GM18520 (cell line): ENCODE measurements at regions not wholly inside any gene's neighbourhood (a gene's known extent, or its start where the extent isn't known, plus 50 kb on each side); places are given as distances from the start of the nearest gene placed in this dataset.

Experiments used
- ATAC-seq: cut with Tn5 transposase; IDR thresholded peaks from one replicate; pipeline ENCODE4 v1.9.1; 2021; ENCODE audit not compliant: unreplicated experiment

DNA sequence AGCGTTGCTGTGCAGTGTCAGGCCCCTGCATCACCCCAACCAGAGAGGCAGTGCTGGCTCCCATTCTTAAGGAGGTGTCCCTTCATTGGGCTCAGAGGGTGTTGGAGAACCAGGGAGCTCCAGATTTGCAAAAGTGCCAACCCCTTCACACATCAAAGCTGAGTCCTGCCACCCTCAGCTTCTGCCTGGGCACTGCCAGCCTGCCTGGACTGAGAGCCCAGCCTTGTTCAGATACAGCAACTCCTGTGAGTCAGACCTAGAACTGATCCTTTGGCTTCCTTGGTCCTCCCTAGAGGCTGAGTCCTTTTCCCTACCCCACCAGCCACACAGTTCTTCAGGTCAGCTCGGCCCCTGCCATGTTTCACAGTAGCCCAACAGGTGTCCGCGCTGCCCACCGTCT is 424.9 kb upstream of the MYT1L start:
- ATAC-seq = no peak

DNA sequence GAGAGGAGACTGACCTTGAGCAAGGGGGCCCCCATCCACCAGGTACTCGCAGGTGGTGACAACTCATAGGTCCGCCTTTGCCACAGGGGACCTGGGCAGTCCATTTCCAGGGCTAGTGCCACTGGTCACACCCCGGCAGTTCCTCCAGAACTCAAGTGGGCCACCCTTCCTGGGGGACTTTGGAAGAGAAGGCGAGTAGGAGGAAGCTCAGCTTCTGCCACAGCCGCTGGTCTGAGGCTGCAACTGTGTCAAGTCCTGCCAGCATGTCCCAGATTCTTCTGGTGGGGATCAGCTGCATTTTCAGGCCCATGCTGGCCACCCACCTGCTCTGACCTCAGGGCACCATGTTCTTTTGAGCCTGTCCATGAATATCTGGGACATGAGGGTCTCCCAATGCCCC is 423.9 kb upstream of the MYT1L start:
- ATAC-seq = no peak

DNA sequence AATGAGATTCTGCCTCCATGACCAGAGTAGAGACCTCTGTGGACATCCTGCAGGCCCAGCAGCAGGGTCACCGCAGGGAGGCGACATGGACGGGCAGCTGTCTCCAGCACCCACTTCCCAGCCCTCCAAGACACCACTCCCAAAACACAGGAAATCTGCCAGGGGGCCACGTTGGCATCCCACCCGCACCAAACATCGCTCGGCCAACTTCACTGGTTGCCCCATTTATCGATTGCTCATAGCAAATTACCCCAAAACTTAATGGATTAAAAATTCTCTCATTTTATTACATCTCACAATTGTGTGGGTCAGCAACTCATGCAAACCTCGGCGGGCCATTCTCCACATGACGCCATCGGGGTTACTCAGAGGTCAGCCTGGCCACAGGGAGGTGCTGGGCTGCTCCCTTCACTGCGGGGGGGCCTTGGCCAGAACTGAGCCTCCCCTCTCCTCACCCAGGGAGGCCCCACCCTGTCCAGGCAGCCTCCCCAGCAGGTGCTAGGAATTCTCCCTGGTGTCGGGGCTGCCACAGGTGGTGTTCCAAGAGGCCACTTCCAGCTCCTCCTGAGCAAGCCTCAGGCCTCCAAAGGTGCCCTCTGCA is 420.7 kb upstream of the MYT1L start:
- no peak for ATAC-seq

DNA sequence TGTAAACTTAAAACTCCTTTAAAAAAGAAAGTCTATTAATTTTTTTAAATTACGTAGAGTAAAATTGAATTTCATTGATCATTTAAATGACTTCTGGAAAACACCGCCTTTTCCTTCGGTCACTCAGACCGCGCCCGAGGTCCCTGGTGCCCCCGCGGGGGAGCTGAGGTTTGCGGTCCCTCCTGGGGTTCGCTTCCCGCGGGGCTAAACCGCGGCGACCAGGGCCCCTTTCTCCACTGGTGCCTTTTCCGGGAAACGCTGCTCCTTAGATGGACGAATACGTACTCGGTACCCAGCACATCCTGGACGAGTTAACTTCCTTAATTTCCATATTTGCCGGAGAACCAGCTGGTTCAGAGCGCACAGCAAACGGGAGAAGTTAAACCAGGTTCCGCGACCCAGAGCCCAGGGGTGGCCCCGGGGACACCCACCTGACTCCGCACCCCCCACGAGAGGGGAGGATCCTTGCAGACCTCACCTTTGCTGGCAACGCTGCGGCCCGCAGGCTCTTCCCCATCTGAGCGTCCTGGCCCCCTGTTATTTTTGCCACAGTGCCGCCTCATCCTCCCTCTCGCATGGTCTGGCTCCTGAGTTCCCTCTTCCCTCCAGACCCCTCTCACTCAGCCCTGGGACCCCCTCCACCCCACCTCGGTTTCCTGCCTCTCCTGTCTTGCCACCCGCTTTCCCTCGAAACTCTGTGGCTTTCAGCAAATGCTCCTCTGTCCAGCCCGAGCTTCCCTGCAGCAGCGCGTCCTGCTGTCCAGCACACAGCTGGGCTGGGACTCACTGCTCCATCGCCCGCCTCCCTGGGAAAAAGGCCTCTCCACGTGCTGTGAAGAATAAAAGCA is 420.0 kb upstream of the MYT1L start:
- no peak for ATAC-seq

DNA sequence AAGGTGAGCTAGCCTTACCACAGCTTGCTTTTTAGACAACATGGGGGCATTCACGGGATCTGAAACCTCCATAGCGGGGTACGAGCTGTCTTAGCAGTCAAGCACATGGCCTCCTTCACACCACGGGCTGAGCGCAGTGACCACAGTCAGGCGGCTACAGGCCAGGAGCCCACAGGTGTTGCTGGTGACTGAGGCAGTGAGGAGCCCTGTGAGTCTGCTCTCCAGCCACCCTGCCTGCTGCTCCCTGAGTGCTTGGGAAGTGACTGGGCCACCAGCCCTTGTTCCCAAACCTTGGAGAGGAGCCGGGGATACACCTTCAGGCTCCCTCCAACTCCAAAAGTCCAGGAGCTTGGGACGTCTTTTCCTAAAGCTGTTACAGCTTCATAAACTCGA is 418.1 kb upstream of the MYT1L start:
- ATAC-seq = no peak

DNA sequence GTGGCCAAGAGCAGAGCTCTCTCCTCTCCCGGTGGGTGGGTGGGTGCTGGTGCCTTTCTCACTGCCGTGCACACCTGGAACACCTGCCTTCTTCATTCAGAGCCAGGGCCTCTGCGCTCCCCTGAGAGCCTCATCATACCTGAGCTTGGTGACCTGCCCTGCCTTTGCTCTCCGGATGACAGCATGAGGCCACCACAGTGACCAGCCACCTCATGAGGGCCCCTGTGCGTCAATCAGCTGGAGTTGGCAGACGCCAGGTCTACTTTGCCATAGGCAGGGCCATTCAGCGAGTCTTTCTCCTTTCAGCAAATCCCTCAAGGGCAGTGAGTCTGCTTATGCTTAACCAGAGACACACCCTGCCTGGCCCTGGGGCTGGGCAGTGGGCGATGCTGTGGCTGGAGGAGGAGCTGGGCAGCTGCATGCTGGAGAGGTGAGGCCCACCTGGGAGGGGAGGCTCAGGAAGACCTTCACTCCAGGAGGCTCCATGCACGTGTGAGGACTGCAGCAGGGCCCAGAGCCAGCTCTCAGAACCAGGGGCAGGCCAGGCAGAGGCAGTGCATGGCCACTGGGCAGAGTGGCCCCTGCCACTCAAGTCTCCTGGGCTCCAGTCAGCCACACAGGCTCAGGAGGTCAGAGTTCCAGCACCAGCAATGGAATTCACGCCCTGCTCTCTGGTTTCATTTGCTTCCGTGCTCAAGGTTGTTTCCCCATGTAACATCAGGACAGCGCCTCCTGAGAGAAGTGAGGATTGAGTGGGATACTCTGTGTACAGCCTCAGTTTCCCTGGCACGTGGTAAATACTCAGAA is 417.5 kb upstream of the MYT1L start:
- no peak for ATAC-seq

DNA sequence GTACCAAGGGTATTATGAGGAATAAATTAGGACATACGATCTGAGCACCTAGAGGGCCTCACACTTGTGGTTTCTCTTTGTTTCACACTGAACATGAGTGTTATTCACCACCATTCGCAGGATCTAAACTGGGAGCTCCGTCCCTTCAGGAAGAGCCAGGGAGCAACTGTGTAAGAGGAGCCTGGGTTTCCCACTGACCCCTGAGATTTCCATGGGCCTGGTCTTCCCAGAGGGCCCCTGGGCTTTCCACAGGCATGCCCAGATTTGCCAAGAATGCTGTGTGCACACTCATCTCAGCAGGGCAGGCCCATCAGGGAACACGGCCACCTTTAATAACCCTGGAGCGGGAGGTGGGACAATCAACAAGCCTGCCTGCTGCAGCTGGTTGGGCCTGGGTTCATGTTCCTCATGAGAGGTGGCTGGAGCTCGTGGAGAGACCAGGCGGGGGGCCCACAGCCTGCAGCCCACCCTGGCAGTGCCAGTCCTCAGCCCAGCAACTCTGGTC is 416.8 kb upstream of the MYT1L start:
- no peak for ATAC-seq

DNA sequence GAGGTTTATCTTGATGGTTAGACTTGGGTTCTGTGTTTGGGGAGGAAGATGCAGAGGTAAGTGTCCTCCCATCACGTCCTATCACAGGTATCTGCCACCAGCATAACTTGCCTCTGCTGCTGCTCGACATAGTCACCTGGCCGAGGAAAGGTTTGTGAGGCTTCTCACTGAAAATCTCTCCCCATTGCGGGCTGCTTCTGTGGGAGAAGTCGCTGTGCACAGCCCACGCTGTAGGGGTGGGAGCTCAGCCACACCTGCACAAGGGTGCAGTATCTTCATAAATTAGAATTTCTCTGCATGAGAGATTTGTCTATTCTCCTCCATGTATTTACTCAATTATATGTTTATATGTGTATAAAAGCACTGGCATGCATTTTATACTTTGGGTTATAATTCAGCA is 415.7 kb upstream of the MYT1L start:
- ATAC-seq = no peak

DNA sequence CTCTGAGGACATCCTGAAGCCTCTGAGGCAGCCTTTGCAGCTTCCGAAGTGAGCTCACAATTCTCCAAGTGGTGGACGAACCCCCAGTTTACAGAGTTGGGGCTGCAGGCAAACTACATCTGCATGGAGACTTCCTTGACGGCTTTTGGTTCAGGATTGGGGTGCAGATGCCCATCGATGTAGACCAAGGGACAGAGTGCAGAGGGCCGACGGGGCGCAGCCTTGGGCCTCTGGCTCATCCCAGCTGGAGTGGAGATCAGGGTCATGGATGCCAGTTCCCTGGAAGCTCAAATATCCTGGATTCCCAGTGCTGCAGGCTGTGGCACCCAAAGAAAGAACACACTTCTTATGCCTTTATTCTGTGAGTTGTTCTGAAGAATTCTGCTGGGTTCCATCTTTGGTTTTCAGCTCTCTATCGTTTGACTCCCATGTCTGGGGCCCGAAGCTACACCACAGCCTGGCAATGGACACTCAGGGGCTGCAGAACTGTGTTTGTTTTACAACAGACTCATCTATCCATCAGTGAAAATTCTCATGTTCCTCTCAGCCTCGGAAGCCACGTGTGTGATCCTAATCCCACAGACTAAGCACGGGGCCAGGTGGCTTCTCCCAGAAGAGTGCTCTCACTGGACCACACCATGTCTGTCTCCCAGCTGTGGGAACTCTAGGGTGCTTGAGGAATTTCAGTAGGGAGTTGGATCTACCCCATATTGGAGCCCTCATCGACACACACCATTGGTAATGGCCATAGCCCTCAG is 414.1 kb upstream of the MYT1L start:
- no peak for ATAC-seq

DNA sequence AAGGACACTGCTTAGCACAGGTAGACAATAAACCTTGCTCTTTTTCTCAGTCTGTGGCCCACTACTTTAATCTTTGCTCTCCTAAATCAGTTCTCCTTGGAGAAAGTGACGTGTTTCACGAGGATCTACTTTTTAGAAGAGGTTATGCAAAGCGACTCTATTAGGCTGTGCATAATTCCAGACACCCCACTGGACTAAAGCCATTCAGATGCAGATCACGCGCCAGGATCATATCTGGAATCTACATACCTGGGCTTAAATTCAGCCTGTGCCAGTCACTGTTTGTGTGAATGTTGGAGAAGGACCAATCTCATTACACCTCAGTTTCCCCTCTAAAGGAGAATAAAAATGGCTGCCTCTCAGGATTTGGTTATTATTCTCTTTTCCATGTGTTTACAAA is 413.0 kb upstream of the MYT1L start:
- no peak for ATAC-seq

DNA sequence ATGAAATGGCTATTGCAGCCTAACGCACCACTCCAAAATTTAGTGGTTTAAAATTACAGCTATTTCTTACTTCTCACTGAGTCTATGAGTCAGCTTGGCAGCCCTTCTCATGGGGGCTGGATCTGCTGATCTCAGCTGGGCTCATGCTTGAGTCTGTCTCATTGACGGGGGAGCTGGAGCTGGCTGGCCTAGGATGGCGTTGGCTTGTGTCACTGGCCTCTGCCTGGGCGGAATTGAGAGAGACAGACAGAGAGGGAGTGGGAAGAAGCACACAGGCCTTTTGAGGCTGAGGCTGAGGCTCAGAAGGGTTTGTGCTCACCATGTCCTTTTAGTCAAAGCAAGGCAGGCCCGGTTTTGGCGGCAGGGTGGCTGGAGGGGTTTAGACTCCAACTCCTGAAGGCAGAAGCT is 412.1 kb upstream of the MYT1L start:
- no peak for ATAC-seq

DNA sequence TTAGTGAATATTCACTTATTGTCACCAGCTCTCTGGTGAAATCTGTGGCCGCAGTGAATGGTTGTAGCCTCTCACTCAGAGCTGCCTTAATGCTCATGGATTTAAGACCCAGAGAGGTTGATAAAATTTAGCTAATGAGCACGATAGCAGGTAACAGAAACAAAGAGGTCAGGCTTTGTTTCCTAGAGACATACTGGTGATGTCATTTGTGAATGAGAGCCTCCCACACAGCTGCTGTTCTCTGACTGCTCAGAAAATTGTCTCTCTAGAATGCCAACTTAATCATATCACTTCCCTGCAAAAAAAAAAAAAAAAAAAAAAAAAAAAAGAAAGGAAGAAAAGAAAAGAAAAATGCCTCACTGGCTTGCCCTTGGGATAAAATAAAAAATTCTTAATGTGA is 411.7 kb upstream of the MYT1L start:
- no peak for ATAC-seq

DNA sequence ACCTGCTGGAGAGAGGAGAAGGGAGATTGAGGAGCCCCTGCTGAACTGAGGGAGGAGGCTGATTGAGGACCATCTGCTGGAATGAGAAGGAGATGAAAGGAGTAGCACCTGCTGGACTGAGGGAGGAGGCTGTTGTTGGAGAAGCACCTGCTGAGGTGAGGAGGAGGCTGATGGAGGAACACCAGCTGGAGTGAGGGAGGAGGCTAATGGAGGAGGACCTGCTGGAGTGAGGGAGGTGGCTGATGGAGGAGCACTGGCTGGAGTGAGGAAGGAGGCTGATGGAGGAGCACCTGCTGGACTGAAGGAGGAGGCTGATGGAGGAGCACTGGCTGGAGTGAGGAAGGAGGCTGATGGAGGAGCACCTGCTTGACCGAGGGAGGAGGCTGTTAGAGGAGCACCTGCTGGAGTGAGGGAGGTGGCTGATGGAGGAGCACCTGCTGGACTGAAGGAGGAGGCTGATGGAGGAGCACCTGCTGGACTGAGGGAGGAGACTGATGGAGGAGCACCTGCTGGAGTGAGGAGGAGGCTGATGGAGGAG is 409.2 kb upstream of the MYT1L start:
- ATAC-seq = no peak

DNA sequence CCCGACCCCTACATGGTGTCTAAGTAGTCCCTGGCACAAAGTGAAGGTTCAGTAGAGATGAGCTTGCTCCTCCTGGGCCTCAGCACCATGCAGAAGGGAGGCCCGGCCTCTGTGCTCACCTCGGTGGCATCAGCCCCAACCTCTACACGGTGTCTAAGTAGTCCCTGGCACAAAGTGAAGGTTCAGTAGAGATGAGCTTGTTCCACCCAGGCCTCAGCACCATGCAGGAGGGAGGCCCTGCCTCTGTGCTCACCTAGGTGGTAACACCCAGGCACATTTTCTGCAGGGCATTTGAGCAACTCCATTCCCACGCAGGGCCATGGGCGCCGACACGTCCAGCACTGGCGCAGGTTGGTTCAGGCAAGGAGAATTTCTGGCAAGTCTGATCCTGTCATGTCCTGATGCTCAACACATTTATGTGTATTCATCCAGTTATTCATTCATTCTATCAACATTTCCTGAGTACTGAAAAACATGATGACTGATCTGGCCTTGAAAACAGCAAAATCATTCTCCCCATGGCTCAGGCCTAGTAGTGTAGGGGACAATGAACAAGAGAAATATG is 408.2 kb upstream of the MYT1L start:
- ATAC-seq = no peak

DNA sequence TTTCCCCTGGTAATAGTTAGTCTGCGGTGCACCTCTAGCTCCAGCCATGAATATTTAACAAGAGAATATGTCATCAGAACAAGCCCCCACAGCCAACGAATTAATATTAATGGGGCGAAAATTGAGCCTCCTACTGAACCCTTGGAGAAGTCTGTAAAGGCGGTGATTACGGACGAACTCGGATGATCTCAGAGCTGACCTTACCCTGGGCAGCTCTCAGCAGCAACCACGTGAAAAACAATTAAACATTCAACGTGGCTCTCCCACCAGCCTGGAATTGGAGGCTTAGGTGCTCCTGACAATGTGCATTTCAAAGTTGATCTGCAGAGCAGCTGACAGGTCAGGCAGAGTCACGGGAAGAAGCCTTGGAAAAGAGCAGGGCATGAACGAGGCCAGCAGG is 407.6 kb upstream of the MYT1L start:
- ATAC-seq = no peak

DNA sequence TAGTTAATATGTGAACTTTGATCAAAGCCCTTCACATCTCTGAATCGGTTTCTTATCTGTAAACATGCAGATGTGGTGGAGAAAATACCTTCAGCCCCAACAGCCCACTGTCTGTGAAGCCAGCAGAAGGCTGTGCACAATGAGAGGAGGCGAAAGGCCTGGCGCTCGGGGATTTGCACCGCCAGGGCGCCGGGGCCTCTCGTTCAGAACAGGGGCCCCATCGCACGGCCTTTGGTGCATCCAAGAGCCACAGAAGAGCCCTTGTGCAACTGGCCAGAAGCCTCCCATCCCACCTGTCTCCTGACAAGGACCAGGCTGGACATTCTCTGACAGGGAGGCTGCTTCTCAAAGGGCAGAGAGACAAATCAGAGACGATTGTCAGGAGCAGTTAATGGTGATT is 407.2 kb upstream of the MYT1L start:
- ATAC-seq = no peak

DNA sequence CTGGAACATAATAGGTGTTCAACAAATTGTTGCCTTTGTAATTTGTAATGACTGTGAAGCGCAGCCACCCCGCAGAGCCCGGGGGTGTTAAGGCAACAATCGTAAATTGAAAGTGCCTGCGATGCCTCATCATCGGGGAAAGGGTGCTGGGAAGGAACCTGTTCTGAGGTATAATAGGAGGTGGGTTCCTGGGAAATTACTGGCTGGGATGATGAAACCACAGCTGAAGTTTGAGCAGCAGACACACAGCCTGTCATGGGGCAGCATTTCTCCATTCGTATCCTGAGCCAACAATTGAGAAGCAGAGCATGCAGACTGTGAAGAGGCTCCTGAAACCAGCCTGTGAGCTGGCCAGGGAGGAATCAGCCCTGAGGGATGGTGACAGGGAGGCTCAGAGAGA is 404.0 kb upstream of the MYT1L start:
- ATAC-seq = no peak

DNA sequence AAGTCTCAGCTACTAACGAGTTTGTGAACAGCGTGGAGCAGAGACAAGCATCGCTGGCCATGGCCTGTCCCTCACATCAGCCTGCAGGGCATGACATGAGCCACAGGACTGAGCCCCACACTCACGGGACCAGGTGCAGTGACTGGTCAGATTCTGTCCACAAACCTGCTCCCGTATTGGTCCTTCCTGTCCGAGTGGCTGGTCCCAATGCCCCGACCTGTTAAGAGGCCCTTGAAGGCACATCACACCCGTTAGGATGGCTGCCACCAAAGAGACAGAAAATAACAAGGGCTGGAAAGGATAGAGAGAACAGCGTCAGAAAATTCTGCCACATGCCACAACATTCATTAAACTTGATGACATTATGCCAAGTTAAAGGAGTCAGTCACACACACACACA is 403.2 kb upstream of the MYT1L start:
- ATAC-seq = no peak

DNA sequence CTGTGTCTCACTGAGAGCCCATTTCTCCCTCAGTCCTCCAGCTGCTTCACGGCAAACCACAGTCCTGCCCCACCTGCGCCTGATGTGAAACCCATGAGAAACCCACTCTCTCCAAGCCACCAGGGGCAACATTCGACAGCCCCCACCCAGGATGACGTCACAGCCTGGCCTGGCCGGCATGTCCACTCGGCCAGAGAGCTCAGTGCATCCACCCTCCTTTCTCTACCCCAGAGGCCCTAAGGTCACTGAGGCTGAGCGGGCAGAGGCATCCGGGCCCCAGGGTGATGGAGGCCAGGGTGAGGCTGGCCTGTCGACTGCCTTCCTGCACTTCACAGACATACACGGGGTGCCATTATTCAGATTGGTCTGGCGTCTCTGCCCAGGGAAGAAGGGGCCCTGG is 402.7 kb upstream of the MYT1L start:
- no peak for ATAC-seq

DNA sequence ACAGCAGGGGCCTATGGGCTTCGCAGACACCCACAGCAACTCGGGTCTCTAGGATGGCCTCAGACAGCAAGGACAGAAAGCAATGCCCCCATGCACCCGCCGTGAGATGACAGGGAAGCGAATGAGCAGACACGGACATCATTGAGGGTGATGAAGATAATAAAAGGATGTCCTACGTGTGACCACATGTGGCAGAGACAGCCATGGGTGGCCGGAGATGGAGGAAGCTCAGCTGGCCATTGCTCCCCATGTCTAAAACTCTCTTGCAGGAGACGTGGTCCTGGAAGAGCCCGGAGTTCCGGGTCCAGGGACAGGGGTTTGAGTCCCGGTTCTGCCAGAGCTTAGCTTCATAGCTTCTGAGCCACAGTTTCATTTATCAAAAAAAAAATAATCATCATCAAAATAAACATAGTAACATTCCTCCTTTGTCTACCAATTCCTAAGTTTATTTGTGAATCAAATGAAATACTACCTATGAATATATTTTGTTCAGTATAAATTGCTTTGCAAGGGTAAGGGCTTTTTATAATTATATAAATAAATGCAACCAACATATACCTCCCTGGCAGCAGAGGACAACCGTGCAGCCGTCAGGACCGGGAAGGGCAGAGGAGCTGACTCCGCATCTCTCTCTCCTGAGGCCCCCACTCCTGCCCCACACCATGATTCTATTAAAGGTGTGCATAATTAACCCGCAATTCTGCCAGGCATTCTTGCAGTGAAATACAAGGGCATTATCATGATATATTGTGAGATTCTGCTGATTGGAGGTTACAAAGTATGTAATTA is 401.4 kb upstream of the MYT1L start:
- ATAC-seq = no peak
